ENCODE measurements at regions not wholly inside any gene's neighbourhood (a gene's known extent, or its start where the extent isn't known, plus 50 kb on each side); places are given as distances from the start of the nearest gene placed in this dataset.

GRCh38 chr11:96466607-96467006 is 76.8 kb downstream of the JRKL start:
- DNase-seq (ENCODE audit: low spot score) (no peak), ATAC-seq (ENCODE audit: low FRiP score) (no peak)
- no peak for TF ChIP-seq CTCF (IDR thresholded peaks at IDR 0.05)

GRCh38 chr11:96469776-96470175 is 80.0 kb downstream of the JRKL start:
- ATAC-seq (ENCODE audit: low FRiP score) = no peak
- no peak for TF ChIP-seq CTCF (IDR thresholded peaks at IDR 0.05)
- DNase-seq (ENCODE audit: low spot score) = no peak

- no peak for TF ChIP-seq CTCF (IDR thresholded peaks at IDR 0.05)
- ATAC-seq (ENCODE audit: low FRiP score) (no peak), DNase-seq (ENCODE audit: low spot score) (no peak)
Observed at GRCh38 chr11:96470521-96470920, 80.7 kb downstream of the JRKL start.

- ATAC-seq (ENCODE audit: low FRiP score) (no peak), DNase-seq (ENCODE audit: low spot score) (no peak)
- TF ChIP-seq CTCF (IDR thresholded peaks at IDR 0.05) = no peak
Observed at GRCh38 chr11:96472085-96472484, 82.3 kb downstream of the JRKL start.

- TF ChIP-seq CTCF (IDR thresholded peaks at IDR 0.05) = no peak
- DNase-seq (ENCODE audit: low spot score) (no peak), ATAC-seq (ENCODE audit: low FRiP score) (no peak)
Observed at GRCh38 chr11:96474263-96474662, 84.5 kb downstream of the JRKL start.

- TF ChIP-seq CTCF (IDR thresholded peaks at IDR 0.05) = no peak
- ATAC-seq (ENCODE audit: low FRiP score) (no peak), DNase-seq (ENCODE audit: low spot score) (no peak)
Observed at GRCh38 chr11:96481204-96481603, 91.4 kb downstream of the JRKL start.

GRCh38 chr11:96481771-96482170 is 92.0 kb downstream of the JRKL start:
- DNase-seq (ENCODE audit: low spot score) (no peak), ATAC-seq (ENCODE audit: low FRiP score) (no peak)
- TF ChIP-seq CTCF (IDR thresholded peaks at IDR 0.05) = no peak
